ENCODE measurements at regions not wholly inside any gene's neighbourhood (a gene's known extent, or its start where the extent isn't known, plus 50 kb on each side); places are given as distances from the start of the nearest gene placed in this dataset.

DNA sequence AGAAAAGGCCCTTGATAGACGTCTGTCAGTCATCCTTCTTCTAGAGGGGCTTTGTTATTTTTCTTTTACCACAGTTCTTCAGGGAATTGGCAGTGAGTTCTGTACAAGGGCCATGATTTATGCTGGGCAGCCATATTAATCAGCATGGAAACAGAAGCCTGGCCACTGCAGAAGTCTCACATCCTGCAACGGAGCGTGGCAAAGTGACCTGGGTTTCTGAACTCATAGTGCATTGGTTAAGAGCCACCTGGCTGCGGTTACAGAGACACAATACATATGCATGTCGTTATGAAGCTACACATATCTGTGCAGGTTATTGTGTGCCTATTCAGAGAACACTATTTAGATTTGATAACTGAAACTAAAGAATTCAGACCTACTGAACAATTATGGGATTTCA is 419.4 kb upstream of the CELF2 start:
- Histone ChIP-seq H3K4me2 (ENCODE audit: low read length) (no peak overlapping the region), H3F3A (ENCODE audit: insufficient read depth, low read length) (no peaks in the 10 kb centered on the region), H3K4me3 (ENCODE audit: low read depth, low read length, poor library complexity, severe bottlenecking) (no peak overlapping the region), H3K27me3 (ENCODE audit: insufficient read depth, low read length) (no peaks in the 10 kb centered on the region), H3K9me2 (ENCODE audit: low read depth, low read length) (no peaks in the 10 kb centered on the region), H3K9me3 (ENCODE audit: low read length) (no peaks in the 10 kb centered on the region), H3K27ac (ENCODE audit: low read depth, low read length, poor library complexity, severe bottlenecking) (no peak overlapping the region), H4K20me1 (ENCODE audit: insufficient read depth, low read length) (no peaks in the 10 kb centered on the region), H3K36me3 (ENCODE audit: insufficient read depth, low read length) (no peaks in the 10 kb centered on the region), H3K9ac (ENCODE audit: low read length) (no peak overlapping the region), H3K4me1 (ENCODE audit: insufficient read depth, low read length, severe bottlenecking) (no peaks in the 10 kb centered on the region), H2AFZ (ENCODE audit: low read length) (no peak overlapping the region), H3K79me2 (ENCODE audit: insufficient read depth, low read length) (no peaks in the 10 kb centered on the region)
- TF ChIP-seq, protein P1, sequence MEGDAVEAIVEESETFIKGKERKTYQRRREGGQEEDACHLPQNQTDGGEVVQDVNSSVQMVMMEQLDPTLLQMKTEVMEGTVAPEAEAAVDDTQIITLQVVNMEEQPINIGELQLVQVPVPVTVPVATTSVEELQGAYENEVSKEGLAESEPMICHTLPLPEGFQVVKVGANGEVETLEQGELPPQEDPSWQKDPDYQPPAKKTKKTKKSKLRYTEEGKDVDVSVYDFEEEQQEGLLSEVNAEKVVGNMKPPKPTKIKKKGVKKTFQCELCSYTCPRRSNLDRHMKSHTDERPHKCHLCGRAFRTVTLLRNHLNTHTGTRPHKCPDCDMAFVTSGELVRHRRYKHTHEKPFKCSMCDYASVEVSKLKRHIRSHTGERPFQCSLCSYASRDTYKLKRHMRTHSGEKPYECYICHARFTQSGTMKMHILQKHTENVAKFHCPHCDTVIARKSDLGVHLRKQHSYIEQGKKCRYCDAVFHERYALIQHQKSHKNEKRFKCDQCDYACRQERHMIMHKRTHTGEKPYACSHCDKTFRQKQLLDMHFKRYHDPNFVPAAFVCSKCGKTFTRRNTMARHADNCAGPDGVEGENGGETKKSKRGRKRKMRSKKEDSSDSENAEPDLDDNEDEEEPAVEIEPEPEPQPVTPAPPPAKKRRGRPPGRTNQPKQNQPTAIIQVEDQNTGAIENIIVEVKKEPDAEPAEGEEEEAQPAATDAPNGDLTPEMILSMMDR (IDR thresholded peaks at IDR 0.05; ENCODE audit: low read length) = no peak
- no peak for TF ChIP-seq EZH2 (IDR thresholded peaks at IDR 0.05; ENCODE audit: borderline replicate concordance, low read length)

DNA sequence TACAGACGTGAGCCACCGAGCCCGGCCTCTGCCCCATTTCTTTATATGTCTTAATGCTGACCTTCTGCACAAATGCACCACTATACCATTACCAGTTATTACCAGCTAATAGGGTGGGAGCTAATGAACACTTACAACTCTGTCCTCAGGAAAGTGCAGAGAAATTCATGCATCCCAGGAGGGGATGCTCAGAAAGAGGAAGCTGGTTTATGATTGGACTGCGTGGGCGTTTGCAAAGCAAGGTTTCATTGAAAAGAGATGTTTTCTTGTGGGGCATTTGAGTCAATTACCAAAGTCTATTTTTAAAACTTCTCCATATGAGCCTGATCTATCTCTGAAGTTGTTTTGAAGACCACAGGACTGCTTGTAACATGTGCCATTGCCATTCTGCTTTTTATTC is 417.7 kb upstream of the CELF2 start:
- H3K4me1 ChIP-seq (ENCODE audit: insufficient read depth, low read length, severe bottlenecking) = no peaks in the 10 kb centered on the region
- H3K4me3 ChIP-seq (ENCODE audit: low read depth, low read length, poor library complexity, severe bottlenecking) = no peak overlapping the region
- no peaks in the 10 kb centered on the region for H3K9me2 ChIP-seq (ENCODE audit: low read depth, low read length)
- H3K79me2 ChIP-seq (ENCODE audit: insufficient read depth, low read length) = no peaks in the 10 kb centered on the region
- H3K9ac ChIP-seq (ENCODE audit: low read length) = no peak overlapping the region
- no peaks in the 10 kb centered on the region for H3F3A ChIP-seq (ENCODE audit: insufficient read depth, low read length)
- H3K36me3 ChIP-seq (ENCODE audit: insufficient read depth, low read length) = no peaks in the 10 kb centered on the region
- TF ChIP-seq, protein P1 (IDR thresholded peaks at IDR 0.05; ENCODE audit: low read length) = no peak
- no peak for TF ChIP-seq EZH2 (IDR thresholded peaks at IDR 0.05; ENCODE audit: borderline replicate concordance, low read length)
- H3K27ac ChIP-seq (ENCODE audit: low read depth, low read length, poor library complexity, severe bottlenecking) = no peak overlapping the region
- H3K9me3 ChIP-seq (ENCODE audit: low read length) = no peaks in the 10 kb centered on the region
- no peak overlapping the region for H2AFZ ChIP-seq (ENCODE audit: low read length)
- H3K4me2 ChIP-seq (ENCODE audit: low read length) = no peak overlapping the region
- no peaks in the 10 kb centered on the region for H4K20me1 ChIP-seq (ENCODE audit: insufficient read depth, low read length)
- H3K27me3 ChIP-seq (ENCODE audit: insufficient read depth, low read length) = no peaks in the 10 kb centered on the region

DNA sequence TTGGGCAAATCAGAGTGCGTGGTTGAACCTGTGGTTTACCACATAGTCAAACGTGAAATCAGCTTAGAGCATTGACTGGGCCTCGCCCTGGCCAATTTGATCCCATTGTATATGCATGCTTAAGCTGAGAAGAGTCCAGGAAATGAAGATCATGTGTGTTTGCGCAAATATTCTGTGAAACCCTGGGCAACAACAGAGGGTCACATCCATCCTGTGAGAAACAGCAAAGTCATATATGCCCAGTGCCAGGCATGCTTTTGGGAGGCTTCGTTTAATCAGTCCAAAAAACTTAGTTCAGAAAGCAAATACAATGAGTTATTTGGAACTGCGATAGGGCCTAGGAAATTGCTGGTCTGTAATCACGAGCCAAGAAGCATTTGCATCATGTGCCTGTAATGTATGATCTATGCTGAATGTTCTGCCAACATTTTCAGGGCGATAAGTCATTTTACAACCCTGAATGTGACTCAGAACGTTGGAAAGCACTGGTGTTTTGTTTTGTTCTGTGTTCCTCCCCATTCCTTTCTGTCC is 412.1 kb upstream of the CELF2 start:
- Histone ChIP-seq H3K27ac (ENCODE audit: low read depth, low read length, poor library complexity, severe bottlenecking) (no peak overlapping the region), H3K4me3 (ENCODE audit: low read depth, low read length, poor library complexity, severe bottlenecking) (no peak overlapping the region), H3K9me2 (ENCODE audit: low read depth, low read length) (no peaks in the 10 kb centered on the region), H2AFZ (ENCODE audit: low read length) (no peak overlapping the region), H3K79me2 (ENCODE audit: insufficient read depth, low read length) (no peaks in the 10 kb centered on the region), H3K36me3 (ENCODE audit: insufficient read depth, low read length) (no peaks in the 10 kb centered on the region), H3K27me3 (ENCODE audit: insufficient read depth, low read length) (no peaks in the 10 kb centered on the region), H4K20me1 (ENCODE audit: insufficient read depth, low read length) (no peaks in the 10 kb centered on the region), H3K9me3 (ENCODE audit: low read length) (no peaks in the 10 kb centered on the region), H3K4me2 (ENCODE audit: low read length) (no peak overlapping the region), H3F3A (ENCODE audit: insufficient read depth, low read length) (no peaks in the 10 kb centered on the region), H3K4me1 (ENCODE audit: insufficient read depth, low read length, severe bottlenecking) (no peaks in the 10 kb centered on the region), H3K9ac (ENCODE audit: low read length) (no peak overlapping the region)
- no peak for TF ChIP-seq EZH2 (IDR thresholded peaks at IDR 0.05; ENCODE audit: borderline replicate concordance, low read length)
- TF ChIP-seq, protein P1 (IDR thresholded peaks at IDR 0.05; ENCODE audit: low read length) = no peak
